Superior temporal gyrus (tissue), 1 donor: ENCODE measurements at regions not wholly inside any gene's neighbourhood (a gene's known extent, or its start where the extent isn't known, plus 50 kb on each side); places are given as distances from the start of the nearest gene placed in this dataset.

ENCODE experiments used
- DNase-seq: peaks from one replicate; pipeline ENCODE4 v3.0.0-alpha.2; 2016; ENCODE audit errors: extremely low spot score

DNA sequence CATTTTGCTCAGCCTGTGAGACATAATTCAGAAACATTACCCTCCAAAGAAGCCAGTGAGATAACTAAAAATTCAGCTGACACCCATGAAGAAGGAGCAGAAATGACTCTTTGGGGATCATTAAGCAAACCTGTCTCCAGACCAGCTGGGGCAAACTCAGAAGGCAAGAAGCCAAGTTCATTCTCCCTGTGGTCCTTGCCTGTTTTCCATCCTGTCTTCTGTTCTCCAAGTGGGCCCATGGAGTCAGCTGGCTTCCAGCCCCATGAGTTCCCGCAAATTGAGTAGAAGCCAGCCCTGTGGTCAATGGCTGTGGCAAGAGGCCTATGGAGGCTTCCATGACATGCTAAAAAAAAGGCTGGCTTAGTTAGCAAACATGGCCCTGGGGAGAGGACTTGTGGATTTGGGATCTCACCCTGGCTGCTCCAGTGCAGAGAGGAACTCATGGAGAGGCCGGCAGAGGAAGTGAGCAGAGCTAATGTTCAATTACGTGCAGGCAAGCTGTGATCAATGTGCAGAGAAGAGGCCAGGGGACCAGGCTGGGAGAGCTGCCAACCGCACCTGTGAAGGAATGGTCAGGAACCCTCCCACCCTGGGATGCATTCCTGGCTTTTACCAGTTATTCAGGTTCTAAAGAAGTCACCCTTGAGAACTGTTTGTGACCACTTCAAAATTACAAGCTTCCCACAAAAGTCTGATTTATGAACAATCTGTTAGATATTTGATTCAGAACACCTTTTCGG is 229.1 kb downstream of the TSHZ3 start:
- no peak for DNase-seq

DNA sequence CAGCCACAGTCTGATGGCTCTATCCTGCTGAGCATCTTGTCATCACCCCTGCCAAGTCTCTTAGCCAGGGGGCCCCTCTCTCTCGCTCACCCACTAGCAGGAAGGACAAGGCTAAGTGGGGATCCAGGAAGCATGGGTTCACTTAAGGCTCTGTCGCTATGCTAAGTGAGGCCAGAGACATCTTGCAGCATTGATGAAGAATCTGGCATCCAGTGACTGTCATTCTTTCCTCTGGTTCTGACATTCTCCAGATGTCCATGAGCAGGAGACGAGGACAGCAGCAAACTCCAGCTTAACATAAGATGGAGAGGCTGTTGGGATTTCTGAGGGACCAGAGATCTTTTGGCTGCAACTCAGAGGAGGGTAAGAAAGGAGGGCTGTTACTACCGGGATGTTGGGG is 230.2 kb downstream of the TSHZ3 start:
- no peak for DNase-seq

DNA sequence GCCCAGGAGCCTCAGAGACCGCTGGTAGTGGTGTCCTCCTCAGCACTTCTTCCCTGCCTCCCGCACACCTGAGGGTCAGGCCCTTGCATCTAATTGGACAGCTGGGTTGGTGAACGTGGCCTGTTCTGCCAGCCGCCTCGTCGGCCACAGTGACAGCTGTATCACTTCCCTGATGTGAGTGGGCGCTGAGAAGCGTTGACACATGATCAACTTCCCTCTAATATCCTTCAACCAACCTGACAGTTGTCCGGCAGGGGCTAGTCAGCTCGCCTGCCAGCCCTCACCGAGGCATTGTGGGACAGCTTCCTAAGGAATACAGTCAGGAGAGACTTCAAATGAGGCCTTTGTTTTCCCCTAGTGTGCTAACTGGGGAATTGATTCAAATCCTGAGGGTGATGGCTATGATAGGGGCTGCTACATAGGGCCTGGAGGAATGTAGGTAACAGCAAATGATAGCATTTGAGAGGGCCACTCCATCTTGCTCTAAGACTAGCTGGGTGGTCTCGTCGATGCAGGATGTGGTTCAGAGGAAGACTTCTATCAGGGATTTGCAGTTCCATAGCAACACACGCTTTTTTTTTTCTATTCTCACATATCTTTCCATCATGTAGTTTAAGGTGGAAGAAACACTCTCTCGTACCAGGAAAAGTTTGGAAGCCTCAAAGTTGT is 230.8 kb downstream of the TSHZ3 start:
- DNase-seq: no peak

GRCh38 chr19:31114585-31114984 is 234.7 kb downstream of the TSHZ3 start:
- no peak for DNase-seq

GRCh38 chr19:31113293-31113692 is 235.9 kb downstream of the TSHZ3 start:
- DNase-seq: no peak

- DNase-seq: no peak
Observed at GRCh38 chr19:31112158-31112557, 237.1 kb downstream of the TSHZ3 start.

- DNase-seq: no peak
Observed at GRCh38 chr19:31111741-31112140, 237.5 kb downstream of the TSHZ3 start.

- DNase-seq: no peak
Observed at GRCh38 chr19:31110336-31110735, 238.9 kb downstream of the TSHZ3 start.

DNA sequence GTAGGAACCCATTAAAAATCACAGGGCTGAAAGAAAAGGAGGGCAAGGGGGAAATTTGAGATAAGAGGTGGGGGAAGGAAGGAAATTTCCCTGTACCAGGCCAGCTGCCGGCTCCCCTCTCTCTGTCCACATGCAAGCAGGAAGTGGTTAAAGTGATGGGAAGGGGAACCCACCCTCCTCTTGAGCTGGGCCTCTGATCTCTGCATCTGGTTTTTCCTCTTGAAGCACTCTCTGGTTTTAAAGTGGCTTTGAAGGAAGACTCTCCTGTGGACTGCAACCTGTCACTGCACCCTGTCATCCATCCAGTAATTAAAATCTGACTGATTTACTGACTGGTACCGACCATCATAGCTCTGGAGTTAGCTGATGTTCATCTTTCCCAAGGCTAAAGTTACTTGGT is 239.6 kb downstream of the TSHZ3 start:
- DNase-seq: no peak

DNA sequence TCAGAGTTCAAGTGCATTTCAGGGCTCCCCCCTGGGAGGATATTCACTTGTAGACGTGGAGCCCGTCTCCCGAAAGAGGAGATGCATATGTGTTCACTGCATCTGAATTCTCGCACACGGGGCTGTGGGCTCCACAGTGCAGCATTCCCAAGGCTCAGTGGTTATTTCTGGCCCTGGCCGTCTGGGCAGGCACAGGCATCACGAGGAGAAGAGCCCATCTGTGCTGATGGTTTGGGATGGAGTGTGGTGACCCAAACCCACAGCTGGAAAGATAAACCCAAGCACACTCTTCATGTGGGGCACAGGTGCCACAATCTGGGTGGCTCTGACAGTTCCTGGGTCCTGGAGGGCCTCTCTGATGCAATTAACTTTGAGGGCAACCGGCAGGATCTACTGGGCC is 242.1 kb downstream of the TSHZ3 start:
- DNase-seq: no peak

DNA sequence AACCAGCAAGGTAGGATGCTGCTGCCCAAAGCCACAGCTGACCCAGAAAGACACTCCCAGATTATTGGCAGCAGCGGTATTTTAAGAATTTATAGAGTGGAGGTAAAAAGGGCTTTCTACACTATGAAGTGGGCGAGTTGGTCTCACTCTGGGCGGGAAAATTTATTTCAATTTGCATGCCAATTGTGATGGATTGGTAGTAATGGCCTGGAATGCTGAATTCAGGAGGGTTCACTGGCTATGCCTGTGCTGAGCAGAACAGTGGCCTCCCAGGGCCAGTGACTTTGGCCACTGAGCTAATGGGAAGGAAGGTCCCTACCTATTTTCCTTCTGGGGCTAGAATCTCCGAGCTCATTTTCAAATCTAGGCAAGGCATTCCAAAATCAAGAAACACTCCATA is 243.5 kb downstream of the TSHZ3 start:
- DNase-seq: no peak

DNA sequence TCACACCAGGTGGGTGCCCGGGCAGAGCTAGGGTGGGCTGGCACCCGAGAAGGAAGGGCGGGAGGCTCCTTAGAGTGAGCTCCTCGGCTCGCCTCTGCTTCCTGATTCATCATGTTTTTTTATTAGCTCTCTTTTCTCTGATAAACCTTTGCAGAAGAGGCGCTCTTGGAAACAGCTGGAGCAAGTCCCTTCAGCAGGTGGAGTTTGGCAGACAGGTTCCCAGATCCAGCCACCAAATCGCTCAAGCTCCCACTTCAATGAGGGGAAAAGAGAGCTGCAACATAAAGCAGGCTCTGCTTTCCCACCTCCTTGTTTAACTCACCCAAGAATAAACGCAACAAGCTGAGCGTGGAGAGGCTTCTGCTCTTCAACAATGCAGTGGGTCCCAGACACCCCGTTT is 244.8 kb downstream of the TSHZ3 start:
- no peak for DNase-seq

GRCh38 chr19:31103228-31103627 is 246.0 kb downstream of the TSHZ3 start:
- no peak for DNase-seq

DNA sequence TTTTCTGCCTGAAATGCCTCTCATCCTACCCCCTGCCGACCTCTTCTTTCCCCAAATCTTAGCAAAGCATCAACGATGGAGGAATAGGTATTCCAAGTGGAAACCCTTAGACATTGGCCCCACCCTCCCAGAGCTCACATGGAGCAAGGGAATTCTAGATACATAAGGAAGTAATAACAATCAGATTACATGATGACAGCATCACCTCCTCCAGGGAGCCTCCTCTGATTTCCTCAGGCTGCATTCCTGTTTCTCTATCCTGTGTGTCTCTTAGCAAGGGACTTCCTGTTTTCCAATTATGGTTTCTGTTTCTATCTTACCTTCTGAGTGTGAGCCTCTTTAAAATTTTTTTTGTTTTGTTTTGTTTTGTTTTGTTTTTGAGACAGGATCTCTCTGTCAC is 246.6 kb downstream of the TSHZ3 start:
- no peak for DNase-seq

GRCh38 chr19:31100981-31101380 is 248.3 kb downstream of the TSHZ3 start:
- no peak for DNase-seq

DNA sequence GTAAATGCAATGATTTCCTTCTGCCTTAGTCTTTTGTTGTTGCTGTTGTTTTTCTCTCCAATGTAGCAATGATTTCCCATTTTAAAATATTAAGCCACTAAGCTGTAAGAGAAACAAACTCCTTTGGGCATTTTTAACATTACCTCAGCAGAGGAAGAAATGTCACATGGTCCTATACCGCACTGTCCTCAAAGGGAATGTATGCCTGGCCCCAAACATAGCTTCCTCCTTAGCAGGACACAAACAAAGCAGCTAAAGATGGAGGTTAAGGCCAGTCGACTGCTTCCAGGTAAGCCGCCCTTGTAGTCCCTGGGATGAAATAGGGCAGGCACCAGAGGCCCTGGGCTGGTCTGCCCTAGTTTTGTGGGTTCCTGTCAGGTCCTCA is 249.0 kb downstream of the TSHZ3 start:
- DNase-seq: no peak

GRCh38 chr19:31099515-31100205 is 249.6 kb downstream of the TSHZ3 start:
- DNase-seq: no peak

DNA sequence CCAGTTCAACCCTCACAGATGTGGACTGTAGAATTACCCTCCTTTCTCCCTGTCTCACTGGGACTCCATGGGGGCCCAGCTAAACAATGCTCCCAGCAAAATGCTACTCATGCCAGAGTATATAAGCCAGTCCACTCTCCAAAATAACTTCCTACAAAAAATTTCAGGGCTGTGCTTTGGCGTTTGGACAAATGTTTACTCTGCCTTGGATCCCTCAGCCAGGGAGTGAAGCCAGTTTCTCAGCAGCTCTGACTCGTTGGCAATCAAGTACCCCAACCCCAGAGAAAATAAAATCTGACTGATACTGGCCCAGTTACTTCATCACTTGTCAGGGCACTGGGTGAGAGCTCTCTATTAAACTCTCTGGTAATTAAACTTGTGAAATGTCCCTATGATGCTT is 250.4 kb downstream of the TSHZ3 start:
- DNase-seq: no peak

GRCh38 chr19:31096935-31097545 is 252.2 kb downstream of the TSHZ3 start:
- DNase-seq: no peak

DNA sequence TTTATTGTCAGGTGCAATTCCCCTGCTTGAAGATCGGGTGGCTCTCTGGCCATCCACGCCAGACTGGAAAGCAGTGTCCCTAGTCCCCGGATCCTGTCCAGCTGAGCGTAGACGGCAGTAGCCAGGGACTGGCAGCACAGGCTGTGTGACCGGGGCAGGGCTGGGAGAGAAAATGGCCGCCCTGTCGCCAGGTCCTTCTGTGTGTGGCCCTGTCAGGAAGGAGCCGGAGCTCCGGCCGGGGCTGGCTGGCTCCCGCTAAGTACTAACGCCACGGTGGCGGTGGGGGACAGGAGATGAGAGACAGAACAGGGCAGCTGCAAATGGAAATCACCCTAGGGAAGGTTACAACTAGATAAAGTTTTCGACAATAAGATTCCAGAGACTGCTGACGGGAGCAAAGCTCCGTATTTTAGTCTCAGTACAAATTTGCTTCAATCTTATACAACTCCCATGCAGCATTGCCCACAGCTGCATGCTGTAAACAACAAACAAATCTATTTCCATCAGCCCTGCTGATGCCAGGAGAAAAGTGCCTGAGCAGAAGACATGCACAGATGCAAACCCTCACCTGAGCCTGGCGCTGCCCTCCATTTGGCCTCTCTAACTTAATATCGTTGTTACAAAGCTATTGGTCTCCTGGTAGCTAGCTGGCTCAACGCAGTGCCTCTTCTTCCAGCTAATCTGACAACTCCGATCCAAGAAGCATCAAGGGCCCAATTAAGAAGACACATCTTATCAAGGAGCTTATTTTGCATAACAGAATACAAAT is 253.0 kb downstream of the TSHZ3 start:
- no peak for DNase-seq

- no peak for DNase-seq
Observed at GRCh38 chr19:31095100-31095804, 254.0 kb downstream of the TSHZ3 start.
